ENCODE measurements at regions not wholly inside any gene's neighbourhood (a gene's known extent, or its start where the extent isn't known, plus 50 kb on each side); places are given as distances from the start of the nearest gene placed in this dataset.
A peak's percentile ranks its signal among the peaks of the same experiment; 100 is the strongest.

DNA sequence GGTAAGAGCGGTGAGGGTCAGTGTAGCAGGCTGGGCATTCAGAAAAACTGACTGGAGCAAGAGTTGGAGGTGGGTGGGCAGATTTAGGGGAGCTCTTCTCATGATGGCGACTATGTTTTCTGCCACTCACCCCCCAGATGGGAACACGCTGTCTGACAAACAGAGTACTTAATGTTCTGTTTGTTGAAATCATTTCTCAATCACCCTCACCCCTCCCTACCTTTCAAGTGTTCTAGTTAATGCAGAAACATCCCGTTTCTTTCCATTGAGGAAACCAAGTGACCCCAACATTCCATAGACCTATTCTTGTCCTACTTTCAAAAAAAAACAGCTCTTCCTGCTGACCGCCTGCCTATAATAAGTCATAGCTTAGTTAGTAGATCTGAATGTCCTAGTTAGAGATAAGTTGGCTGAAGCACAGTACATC, 132.5 kb upstream of the NEDD9 start:
- 55 to 71% (median 62%) methylated on average over 5 of the region's 5 CpGs for WGBS, 5 donors
- H3K9me3 ChIP-seq, result peaks cover 0 to 8% (median 0%) of the 10 kb centered on the region in 8 donors
- H3K4me3 ChIP-seq, result peak overlapping the region in 1 of 8 donors; percentile 13
- H3K36me3 ChIP-seq, result peaks cover 0 to 40% (median 0%) of the 10 kb centered on the region in 6 donors
- H3K27me3 ChIP-seq (replicated peaks in 1 of 7), result no peaks in the 10 kb centered on the region
- DNase-seq, result no peak
- peak overlapping the region in 6 of 8 donors; percentile 14 to 90 (median 73) for H3K27ac ChIP-seq
- peak in 2 of 3 donors; percentile 14 to 48 for TF ChIP-seq POLR2AphosphoS5 (IDR thresholded peaks at IDR 0.05)
- no peak for TF ChIP-seq POLR2A (IDR thresholded peaks at IDR 0.05)
- intact Hi-C loops (cut with DNase I; ENCODE audit: low total_unique reads), result no loop called here
- peaks cover 26 to 88% (median 57%) of the 10 kb centered on the region in 6 donors for H3K4me1 ChIP-seq

DNA sequence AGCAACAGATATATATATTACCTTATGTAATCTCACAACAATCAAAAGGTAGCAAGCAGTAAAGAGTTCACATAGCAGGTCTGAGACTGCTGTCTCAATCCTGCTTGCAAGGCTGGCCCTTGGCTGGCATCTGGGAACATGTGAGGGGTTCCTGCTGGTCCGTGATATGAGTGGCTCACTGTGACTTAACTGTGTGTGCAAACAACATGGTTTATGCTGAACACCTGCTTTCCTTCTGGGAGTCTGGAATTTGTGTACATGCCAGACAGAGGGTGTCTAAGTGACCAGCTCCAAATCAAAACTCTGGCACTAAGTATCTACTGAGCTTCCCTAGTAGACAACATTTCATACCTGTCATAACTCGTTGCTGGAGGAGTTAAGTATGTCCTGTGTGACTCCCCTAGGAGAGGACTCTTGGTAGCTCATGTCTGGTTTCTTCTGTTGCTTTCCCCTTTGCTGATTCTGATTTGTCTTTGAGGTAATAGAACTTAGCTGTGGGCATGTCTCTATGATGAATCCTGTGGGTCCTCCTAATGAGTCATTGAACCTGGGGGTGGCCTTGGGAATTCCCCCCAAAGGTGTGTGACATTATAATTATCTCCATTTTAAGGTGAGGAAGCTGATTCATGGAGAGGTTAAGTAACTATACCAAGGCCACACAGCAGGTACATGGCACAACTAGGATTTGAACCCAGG, 131.6 kb upstream of the NEDD9 start:
- peaks cover 22 to 88% (median 51%) of the 10 kb centered on the region in 6 donors for H3K4me1 ChIP-seq
- peaks cover 0 to 48% (median 0%) of the 10 kb centered on the region in 6 donors for H3K36me3 ChIP-seq
- DNase-seq, result no peak
- no peak overlapping the region for H3K4me3 ChIP-seq
- H3K27me3 ChIP-seq (replicated peaks in 1 of 7), result no peaks in the 10 kb centered on the region
- 69 to 88% (median 82%) methylated on average over 2 of the region's 2 CpGs for WGBS, 5 donors
- TF ChIP-seq POLR2A (IDR thresholded peaks at IDR 0.05), result no peak
- TF ChIP-seq CTCF (IDR thresholded peaks at IDR 0.05 in 8 of 11, conservative IDR thresholded peaks at IDR 0.05 in 3 of 11), result no peak
- TF ChIP-seq POLR2AphosphoS5 (IDR thresholded peaks at IDR 0.05), result no peak
- peaks cover 0 to 8% (median 0%) of the 10 kb centered on the region in 8 donors for H3K9me3 ChIP-seq
- intact Hi-C loops (cut with DNase I; ENCODE audit: low total_unique reads), result no loop called here
- peak overlapping the region in 6 of 8 donors; percentile 14 to 90 (median 73) for H3K27ac ChIP-seq

- intact Hi-C loops (cut with DNase I; ENCODE audit: low total_unique reads), result no loop called here
- H3K27me3 ChIP-seq (replicated peaks in 1 of 7), result no peaks in the 10 kb centered on the region
- peaks cover 18 to 86% (median 47%) of the 10 kb centered on the region in 6 donors for H3K4me1 ChIP-seq
- no peak for DNase-seq
- WGBS, 5 donors, result 62 to 79% (median 69%) methylated on average over 1 of the region's 1 CpG
- TF ChIP-seq POLR2A (IDR thresholded peaks at IDR 0.05) (no peak), POLR2AphosphoS5 (IDR thresholded peaks at IDR 0.05) (no peak), CTCF (IDR thresholded peaks at IDR 0.05 in 8 of 11, conservative IDR thresholded peaks at IDR 0.05 in 3 of 11) (no peak)
- H3K36me3 ChIP-seq, result peaks cover 0 to 63% (median 0%) of the 10 kb centered on the region in 6 donors
- peak overlapping the region in 1 of 8 donors; percentile 22 for H3K27ac ChIP-seq
- peaks cover 0 to 8% (median 0%) of the 10 kb centered on the region in 8 donors for H3K9me3 ChIP-seq
- no peak overlapping the region for H3K4me3 ChIP-seq
These were observed 130.1 kb upstream of the NEDD9 start for GRCh38 chr6:11362564-11362963.

GRCh38 chr6:11358904-11359830, 126.7 kb upstream of the NEDD9 start:
- intact Hi-C loops (cut with DNase I; ENCODE audit: low total_unique reads), result no loop called here
- 80 to 92% (median 87%) methylated on average over 4 of the region's 4 CpGs for WGBS, 5 donors
- no peaks in the 10 kb centered on the region for H3K27me3 ChIP-seq (replicated peaks in 1 of 7)
- H3K9me3 ChIP-seq, result peaks cover 0 to 8% (median 0%) of the 10 kb centered on the region in 8 donors
- H3K27ac ChIP-seq, result peak overlapping the region in 5 of 8 donors; percentile 11 to 82 (median 69)
- H3K4me3 ChIP-seq, result no peak overlapping the region
- DNase-seq, result no peak
- no peak for TF ChIP-seq CTCF (IDR thresholded peaks at IDR 0.05 in 8 of 11, conservative IDR thresholded peaks at IDR 0.05 in 3 of 11)
- no peak for TF ChIP-seq POLR2A (IDR thresholded peaks at IDR 0.05)
- TF ChIP-seq POLR2AphosphoS5 (IDR thresholded peaks at IDR 0.05), result no peak
- H3K4me1 ChIP-seq, result peaks cover 9 to 86% (median 45%) of the 10 kb centered on the region in 6 donors
- H3K36me3 ChIP-seq, result peaks cover 0 to 68% (median 0%) of the 10 kb centered on the region in 6 donors
